HCT116 (cell line): ENCODE measurements at regions not wholly inside any gene's neighbourhood (a gene's known extent, or its start where the extent isn't known, plus 50 kb on each side); places are given as distances from the start of the nearest gene placed in this dataset.
"Not testable (repeated sequence)": the region's sequence is repeated elsewhere in the genome, so short reads cannot be mapped to it uniquely, and the experiment has no call there.

Source experiments
- ATAC-seq: fragments of 200-7000 bp; cut with Tn5 transposase; 2 replicates; pipeline ENCODE4 v1.9.1; 2020; ENCODE audit warnings: mild to moderate bottlenecking, moderate library complexity
- BruUV-seq: library from RNA; stranded (reverse); fragments of 400-500 nt; replicated peaks from 2 replicates; lab custom pipeline; 2021; lab: Mats Ljungman, UMichigan
- CTCF ChIA-PET: fragments of 300-600 bp; sonication (Branson Sonifier 250); formaldehyde crosslinking; loops from one replicate; lab custom pipeline; 2021; ENCODE audit warnings: antibody characterized with exemption; lab: Charles Lee
- POLR2A ChIA-PET: fragments of 300-600, 350-600 bp; sonication (Branson Sonifier 250); formaldehyde crosslinking; loops from one replicate; lab custom pipeline; 2021; ENCODE audit warnings: antibody characterized with exemption; lab: Charles Lee
- RAD21 ChIA-PET, 2 experiments: fragments of 300-600 bp; sonication (Branson Sonifier 250); formaldehyde crosslinking; loops; one replicate each; lab custom pipeline; 2023; ENCODE audit warnings: low total read pairs in 2 of 2; ENCODE audit not compliant: uncharacterized antibody in 2 of 2, unreplicated experiment in 2 of 2, low non-redundant PET in 1 of 2; lab: Charles Lee
- DNase-seq: peaks from one replicate; pipeline ENCODE4 v3.0.0-alpha.2; 2010; ENCODE audit warnings: low read depth, low spot score
- H2AFZ ChIP-seq: fragments of 200-600 bp; shearing (Covaris generic), sonication (generic); 2 replicates; pipeline ENCODE4 v1.6.1; 2017; ENCODE audit warnings: low read depth, mixed run types, mixed read lengths, antibody characterized with exemption, low read length; ENCODE audit not compliant: poor library complexity, severe bottlenecking
- H3K27ac ChIP-seq: 2 replicates; pipeline ENCODE4 v1.5.1; 2012; ENCODE audit warnings: low read depth, low read length
- H3K27me3 ChIP-seq: fragments of 200-600 bp; sonication (generic); 2 replicates; pipeline ENCODE4 v1.6.1; 2016; ENCODE audit warnings: mixed run types, low read length, mixed read lengths; ENCODE audit not compliant: insufficient read depth
- H3K36me3 ChIP-seq, 2 experiments: fragments of 200-500 bp in 1 of 2; fragments of 200-600 bp in 1 of 2; sonication (Bioruptor generic) in 1 of 2; sonication (generic) in 1 of 2; 2 replicates each; pipeline versions ENCODE4 v1.5.1 to v1.6.1; 2014 to 2016; ENCODE audit warnings: low read length in 2 of 2, inconsistent platforms in 1 of 2, mixed read lengths in 1 of 2, mixed run types in 1 of 2; ENCODE audit not compliant: insufficient read depth in 2 of 2, control insufficient read depth in 1 of 2
- H3K4me1 ChIP-seq, 2 experiments: fragments of 200-600 bp in 1 of 2; sonication (generic) in 1 of 2; 2 replicates each; pipeline versions ENCODE4 v1.5.1 to v1.6.1; 2012 to 2017; ENCODE audit warnings: low read length in 2 of 2, inconsistent platforms in 1 of 2, mild to moderate bottlenecking in 1 of 2, mixed read lengths in 1 of 2, mixed run types in 1 of 2, moderate library complexity in 1 of 2; ENCODE audit not compliant: insufficient read depth in 2 of 2, control insufficient read depth in 1 of 2
- H3K4me2 ChIP-seq: fragments of 200-600 bp; sonication (generic); 2 replicates; pipeline ENCODE4 v1.6.1; 2017; ENCODE audit warnings: mixed run types, low read length, mixed read lengths
- H3K4me3 ChIP-seq, 2 experiments: fragments of 200-600 bp in 1 of 2; sonication (generic) in 1 of 2; replicated peaks in 1 of 2; 2 replicates each; pipeline ENCODE4 v1.5.1; 2011 to 2016; ENCODE audit warnings: low read length in 2 of 2, control low read depth in 1 of 2, low read depth in 1 of 2, mild to moderate bottlenecking in 1 of 2, mixed read lengths in 1 of 2, mixed run types in 1 of 2
- H3K79me2 ChIP-seq: fragments of 200-600 bp; sonication (generic); 2 replicates; pipeline ENCODE4 v1.6.1; 2017; ENCODE audit warnings: mild to moderate bottlenecking, mixed run types, low read length, moderate library complexity, mixed read lengths; ENCODE audit not compliant: insufficient read depth
- H3K9ac ChIP-seq: fragments of 200-600 bp; sonication (generic); 2 replicates; pipeline ENCODE4 v1.6.1; 2016; ENCODE audit warnings: low read length, mixed read lengths
- H3K9me2 ChIP-seq: fragments of 200-600 bp; sonication (generic), shearing (Covaris generic); 2 replicates; pipeline ENCODE4 v1.6.1; 2017; ENCODE audit warnings: mixed run types, mild to moderate bottlenecking, moderate library complexity; ENCODE audit not compliant: insufficient read depth
- H3K9me3 ChIP-seq, 2 experiments: fragments of 200-500 bp in 1 of 2; fragments of 200-600 bp in 1 of 2; sonication (Bioruptor generic) in 1 of 2; sonication (generic) in 1 of 2; 2 replicates each; pipeline ENCODE4 v1.6.1; 2014 to 2017; ENCODE audit warnings: low read length in 2 of 2, mixed read lengths in 2 of 2, inconsistent platforms in 1 of 2, low read depth in 1 of 2, mild to moderate bottlenecking in 1 of 2, mixed run types in 1 of 2, moderate library complexity in 1 of 2; ENCODE audit not compliant: control insufficient read depth in 1 of 2, insufficient read depth in 1 of 2
- H4K20me1 ChIP-seq: fragments of 200-600 bp; sonication (generic), shearing (Covaris generic); 2 replicates; pipeline ENCODE4 v1.6.1; 2017; ENCODE audit warnings: mixed run types, mild to moderate bottlenecking, moderate library complexity; ENCODE audit not compliant: insufficient read depth
- YY1 ChIP-seq: IDR thresholded peaks from 2 replicates; pipeline ENCODE4 v1.6.1; 2011; ENCODE audit warnings: low read length, low read depth, moderate library complexity, mild to moderate bottlenecking; ENCODE audit not compliant: insufficient replicate concordance; ENCODE audit errors: extremely low read depth
- ZFX ChIP-seq: fragments of 450-650 bp; IDR thresholded peaks from 2 replicates; pipeline ENCODE4 v1.6.1; 2017
- intact Hi-C: fragments of 100-400 bp; cut with micrococcal nuclease; formaldehyde crosslinking; loops from 2 replicates; pipeline ENCODE4 v1.10.0; 2022
- TF ChIP-seq, protein P1 (sequence below): IDR thresholded peaks from 2 replicates; pipeline ENCODE4 v1.6.1; 2011; ENCODE audit warnings: mild to moderate bottlenecking, low read length, moderate library complexity; ENCODE audit not compliant: insufficient replicate concordance; ENCODE audit errors: extremely low read depth
- TF ChIP-seq, protein P2 (sequence below): IDR thresholded peaks from 2 replicates; pipeline ENCODE4 v1.6.1; 2012

DNA sequence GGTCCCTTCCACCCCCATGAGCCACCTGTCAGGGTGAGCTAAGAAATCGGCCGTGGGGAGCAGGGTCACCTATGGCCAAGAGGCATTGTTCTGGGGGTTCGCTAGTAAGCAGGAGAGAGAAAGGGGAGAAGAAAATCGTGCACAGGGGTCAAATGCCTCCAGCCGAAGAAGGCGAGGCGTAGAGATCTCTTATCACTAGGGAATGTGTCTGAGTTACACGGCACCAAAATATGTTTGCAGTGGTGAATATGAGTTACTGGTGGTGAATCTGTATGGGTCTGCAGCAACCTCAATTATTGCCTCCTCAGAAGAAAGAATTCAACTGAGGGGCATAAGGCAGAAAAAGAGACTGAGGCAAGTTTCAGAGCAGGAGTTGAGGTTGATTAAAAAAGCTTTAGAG is 54.2 kb upstream of the RABGAP1L start:
- TF ChIP-seq ZFX, result no peak
- TF ChIP-seq, protein P1, sequence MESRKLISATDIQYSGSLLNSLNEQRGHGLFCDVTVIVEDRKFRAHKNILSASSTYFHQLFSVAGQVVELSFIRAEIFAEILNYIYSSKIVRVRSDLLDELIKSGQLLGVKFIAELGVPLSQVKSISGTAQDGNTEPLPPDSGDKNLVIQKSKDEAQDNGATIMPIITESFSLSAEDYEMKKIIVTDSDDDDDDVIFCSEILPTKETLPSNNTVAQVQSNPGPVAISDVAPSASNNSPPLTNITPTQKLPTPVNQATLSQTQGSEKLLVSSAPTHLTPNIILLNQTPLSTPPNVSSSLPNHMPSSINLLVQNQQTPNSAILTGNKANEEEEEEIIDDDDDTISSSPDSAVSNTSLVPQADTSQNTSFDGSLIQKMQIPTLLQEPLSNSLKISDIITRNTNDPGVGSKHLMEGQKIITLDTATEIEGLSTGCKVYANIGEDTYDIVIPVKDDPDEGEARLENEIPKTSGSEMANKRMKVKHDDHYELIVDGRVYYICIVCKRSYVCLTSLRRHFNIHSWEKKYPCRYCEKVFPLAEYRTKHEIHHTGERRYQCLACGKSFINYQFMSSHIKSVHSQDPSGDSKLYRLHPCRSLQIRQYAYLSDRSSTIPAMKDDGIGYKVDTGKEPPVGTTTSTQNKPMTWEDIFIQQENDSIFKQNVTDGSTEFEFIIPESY, result no peak
- DNase-seq, result no peak
- Histone ChIP-seq H3K4me3 (no peak overlapping the region), H3K36me3 (no peaks in the 10 kb centered on the region), H3K27me3 (no peaks in the 10 kb centered on the region), H3K9ac (no peak overlapping the region), H3K4me2 (no peak overlapping the region), H2AFZ (no peak overlapping the region), H4K20me1 (no peaks in the 10 kb centered on the region), H3K9me2 (no peaks in the 10 kb centered on the region), H3K27ac (no peak overlapping the region), H3K9me3 (no peaks in the 10 kb centered on the region), H3K4me1 (no peaks in the 10 kb centered on the region), H3K79me2 (no peaks in the 10 kb centered on the region)
- intact Hi-C loops, result no loop called here
- ATAC-seq, result no peak
- RAD21 ChIA-PET, result no interaction called here
- POLR2A ChIA-PET, result no interaction called here
- CTCF ChIA-PET, result no interaction called here
- no TSS peak for BruUV-seq

DNA sequence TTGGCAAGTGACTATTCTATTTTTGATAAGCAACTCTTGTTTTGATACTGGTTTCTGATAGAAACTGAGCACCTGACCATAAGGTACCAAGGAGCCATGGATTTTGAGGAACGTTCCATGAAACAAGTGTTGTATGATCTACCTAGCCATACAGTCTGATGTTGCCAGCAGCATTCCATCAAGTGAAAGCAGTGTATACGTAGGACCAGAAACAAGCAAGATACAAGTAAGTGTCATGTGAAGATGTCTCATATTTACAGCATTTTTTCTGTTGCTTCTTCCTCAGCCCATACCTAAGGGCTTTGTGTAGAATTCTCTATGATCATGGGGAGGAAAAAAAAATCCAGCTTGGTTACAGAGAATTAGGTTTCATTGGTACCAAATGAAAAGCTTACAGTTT is 55.6 kb upstream of the RABGAP1L start:
- TF ChIP-seq YY1 (no peak), ZFX (no peak)
- TF ChIP-seq, protein P2, sequence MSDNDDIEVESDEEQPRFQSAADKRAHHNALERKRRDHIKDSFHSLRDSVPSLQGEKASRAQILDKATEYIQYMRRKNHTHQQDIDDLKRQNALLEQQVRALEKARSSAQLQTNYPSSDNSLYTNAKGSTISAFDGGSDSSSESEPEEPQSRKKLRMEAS, result no peak
- ATAC-seq (no peak), DNase-seq (no peak)
- Histone ChIP-seq H4K20me1 (no peaks in the 10 kb centered on the region), H3K4me1 (no peaks in the 10 kb centered on the region), H3K36me3 (no peaks in the 10 kb centered on the region), H3K4me2 (no peak overlapping the region), H3K9me2 (no peaks in the 10 kb centered on the region), H3K27ac (no peak overlapping the region), H2AFZ (no peak overlapping the region), H3K79me2 (no peaks in the 10 kb centered on the region), H3K9ac (no peak overlapping the region), H3K27me3 (no peaks in the 10 kb centered on the region), H3K4me3 (no peak overlapping the region), H3K9me3 (no peaks in the 10 kb centered on the region)
- CTCF ChIA-PET, result no interaction called here
- POLR2A ChIA-PET, result no interaction called here
- no TSS peak for BruUV-seq
- RAD21 ChIA-PET, result no interaction called here
- intact Hi-C loops, result no loop called here

DNA sequence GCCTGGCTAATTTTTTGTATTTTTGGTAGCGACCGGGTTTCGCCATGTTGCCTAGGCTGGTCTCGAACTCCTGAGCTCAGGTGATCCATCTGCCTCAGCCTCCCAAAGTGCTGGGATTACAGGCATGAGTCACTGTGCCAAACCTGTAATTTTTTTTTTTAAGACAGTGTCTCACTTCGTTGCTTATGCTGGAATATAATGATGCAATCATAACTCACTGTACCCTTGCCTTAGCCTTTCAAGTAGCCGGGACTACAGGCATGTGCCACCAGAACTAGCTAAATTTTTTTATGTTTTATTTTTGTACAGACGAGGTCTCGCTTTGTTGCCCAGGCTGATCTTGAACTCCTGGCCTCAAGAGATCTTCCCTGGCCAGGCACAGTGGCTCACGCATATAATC is 57.3 kb upstream of the RABGAP1L start:
- ATAC-seq, POLR2A ChIA-PET, H3K4me3 ChIP-seq, H4K20me1 ChIP-seq, H3K9ac ChIP-seq, DNase-seq, H3K9me2 ChIP-seq, H3K4me1 ChIP-seq, H2AFZ ChIP-seq, H3K36me3 ChIP-seq, H3K4me2 ChIP-seq, H3K9me3 ChIP-seq, H3K27ac ChIP-seq, intact Hi-C loops, H3K79me2 ChIP-seq, RAD21 ChIA-PET, H3K27me3 ChIP-seq, BruUV-seq: not testable (repeated sequence)
- CTCF ChIA-PET, result interaction anchor here (1.0 kb wide), 1 partner anchor 13 kb away, joined by 3 read pairs; no protein-coding TSS in a partner anchor
